ENCODE measurements at regions not wholly inside any gene's neighbourhood (a gene's known extent, or its start where the extent isn't known, plus 50 kb on each side); places are given as distances from the start of the nearest gene placed in this dataset.

DNA sequence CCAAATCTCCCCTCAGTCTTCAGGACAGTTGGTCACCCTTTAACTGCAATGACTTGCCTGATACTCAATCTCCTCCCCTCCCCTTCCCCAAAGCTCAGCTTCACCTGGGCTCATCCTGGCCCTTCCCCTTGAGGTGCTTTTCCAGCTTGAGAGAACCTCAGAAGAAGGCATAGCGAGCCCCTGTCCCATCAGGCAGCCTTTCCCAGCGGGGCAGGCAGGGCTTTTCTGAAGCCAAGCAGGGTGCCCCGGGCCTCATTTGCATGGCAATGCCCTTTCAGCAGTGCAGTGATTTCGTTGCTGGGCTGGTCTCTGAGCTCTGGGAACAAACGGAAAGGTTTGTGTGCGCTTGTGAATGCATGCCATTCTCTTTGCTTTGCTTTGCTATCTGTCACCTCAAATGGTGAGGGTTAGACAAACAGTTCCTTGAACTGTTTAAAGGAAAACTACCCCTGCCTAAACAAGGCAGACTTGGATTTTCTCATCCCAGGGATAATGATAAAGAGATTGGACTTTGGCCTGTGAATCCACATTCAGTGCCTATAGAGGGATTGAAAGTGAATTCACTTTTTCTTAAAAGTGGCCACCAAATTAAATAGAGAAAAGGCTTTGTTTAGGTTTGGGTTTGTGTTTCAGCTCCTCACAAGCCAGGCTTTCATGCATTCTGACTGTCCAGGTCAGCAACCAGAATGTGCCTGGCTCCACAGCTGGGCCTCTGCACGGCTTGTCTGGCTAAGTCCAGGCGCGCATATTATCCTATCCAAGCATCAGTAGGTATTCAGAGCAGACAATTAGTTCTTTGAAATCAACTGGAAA is 165.3 kb downstream of the ZNF608 start (continued):
- TF ChIP-seq ZNF607 (CRISPR knock-in tag; IDR thresholded peaks at IDR 0.05; ENCODE audit: borderline replicate concordance) = no peak
- no peak for TF ChIP-seq ZNF33A (CRISPR knock-in tag; IDR thresholded peaks at IDR 0.05; ENCODE audit: borderline replicate concordance)
- TF ChIP-seq ZFX (CRISPR knock-in tag; IDR thresholded peaks at IDR 0.05; ENCODE audit: low read depth) = no peak; the same call in 1 of the 2 replicates
- TF ChIP-seq, protein P1, sequence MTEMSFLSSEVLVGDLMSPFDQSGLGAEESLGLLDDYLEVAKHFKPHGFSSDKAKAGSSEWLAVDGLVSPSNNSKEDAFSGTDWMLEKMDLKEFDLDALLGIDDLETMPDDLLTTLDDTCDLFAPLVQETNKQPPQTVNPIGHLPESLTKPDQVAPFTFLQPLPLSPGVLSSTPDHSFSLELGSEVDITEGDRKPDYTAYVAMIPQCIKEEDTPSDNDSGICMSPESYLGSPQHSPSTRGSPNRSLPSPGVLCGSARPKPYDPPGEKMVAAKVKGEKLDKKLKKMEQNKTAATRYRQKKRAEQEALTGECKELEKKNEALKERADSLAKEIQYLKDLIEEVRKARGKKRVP (CRISPR knock-in tag; IDR thresholded peaks at IDR 0.05) = no peak
- no peak for TF ChIP-seq NFYC (CRISPR knock-in tag; IDR thresholded peaks at IDR 0.05)
- TF ChIP-seq, protein P2, sequence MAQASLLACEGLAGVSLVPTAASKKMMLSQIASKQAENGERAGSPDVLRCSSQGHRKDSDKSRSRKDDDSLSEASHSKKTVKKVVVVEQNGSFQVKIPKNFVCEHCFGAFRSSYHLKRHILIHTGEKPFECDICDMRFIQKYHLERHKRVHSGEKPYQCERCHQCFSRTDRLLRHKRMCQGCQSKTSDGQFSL (CRISPR knock-in tag; IDR thresholded peaks at IDR 0.05) = no peak
- peak; percentile 82; the same call in 1 of the 2 replicates for TF ChIP-seq ZNF160 (CRISPR knock-in tag; IDR thresholded peaks at IDR 0.05)
- TF ChIP-seq KDM1A (CRISPR knock-in tag; IDR thresholded peaks at IDR 0.05) = peak; percentile 88; the same call in 1 of the 2 replicates
- TF ChIP-seq, protein P3, sequence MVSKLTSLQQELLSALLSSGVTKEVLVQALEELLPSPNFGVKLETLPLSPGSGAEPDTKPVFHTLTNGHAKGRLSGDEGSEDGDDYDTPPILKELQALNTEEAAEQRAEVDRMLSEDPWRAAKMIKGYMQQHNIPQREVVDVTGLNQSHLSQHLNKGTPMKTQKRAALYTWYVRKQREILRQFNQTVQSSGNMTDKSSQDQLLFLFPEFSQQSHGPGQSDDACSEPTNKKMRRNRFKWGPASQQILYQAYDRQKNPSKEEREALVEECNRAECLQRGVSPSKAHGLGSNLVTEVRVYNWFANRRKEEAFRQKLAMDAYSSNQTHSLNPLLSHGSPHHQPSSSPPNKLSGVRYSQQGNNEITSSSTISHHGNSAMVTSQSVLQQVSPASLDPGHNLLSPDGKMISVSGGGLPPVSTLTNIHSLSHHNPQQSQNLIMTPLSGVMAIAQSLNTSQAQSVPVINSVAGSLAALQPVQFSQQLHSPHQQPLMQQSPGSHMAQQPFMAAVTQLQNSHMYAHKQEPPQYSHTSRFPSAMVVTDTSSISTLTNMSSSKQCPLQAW (CRISPR knock-in tag; IDR thresholded peaks at IDR 0.05) = peak; percentile 44
- TF ChIP-seq, protein P4, sequence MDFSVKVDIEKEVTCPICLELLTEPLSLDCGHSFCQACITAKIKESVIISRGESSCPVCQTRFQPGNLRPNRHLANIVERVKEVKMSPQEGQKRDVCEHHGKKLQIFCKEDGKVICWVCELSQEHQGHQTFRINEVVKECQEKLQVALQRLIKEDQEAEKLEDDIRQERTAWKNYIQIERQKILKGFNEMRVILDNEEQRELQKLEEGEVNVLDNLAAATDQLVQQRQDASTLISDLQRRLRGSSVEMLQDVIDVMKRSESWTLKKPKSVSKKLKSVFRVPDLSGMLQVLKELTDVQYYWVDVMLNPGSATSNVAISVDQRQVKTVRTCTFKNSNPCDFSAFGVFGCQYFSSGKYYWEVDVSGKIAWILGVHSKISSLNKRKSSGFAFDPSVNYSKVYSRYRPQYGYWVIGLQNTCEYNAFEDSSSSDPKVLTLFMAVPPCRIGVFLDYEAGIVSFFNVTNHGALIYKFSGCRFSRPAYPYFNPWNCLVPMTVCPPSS (IDR thresholded peaks at IDR 0.05) = no peak
- TF ChIP-seq, protein P5, sequence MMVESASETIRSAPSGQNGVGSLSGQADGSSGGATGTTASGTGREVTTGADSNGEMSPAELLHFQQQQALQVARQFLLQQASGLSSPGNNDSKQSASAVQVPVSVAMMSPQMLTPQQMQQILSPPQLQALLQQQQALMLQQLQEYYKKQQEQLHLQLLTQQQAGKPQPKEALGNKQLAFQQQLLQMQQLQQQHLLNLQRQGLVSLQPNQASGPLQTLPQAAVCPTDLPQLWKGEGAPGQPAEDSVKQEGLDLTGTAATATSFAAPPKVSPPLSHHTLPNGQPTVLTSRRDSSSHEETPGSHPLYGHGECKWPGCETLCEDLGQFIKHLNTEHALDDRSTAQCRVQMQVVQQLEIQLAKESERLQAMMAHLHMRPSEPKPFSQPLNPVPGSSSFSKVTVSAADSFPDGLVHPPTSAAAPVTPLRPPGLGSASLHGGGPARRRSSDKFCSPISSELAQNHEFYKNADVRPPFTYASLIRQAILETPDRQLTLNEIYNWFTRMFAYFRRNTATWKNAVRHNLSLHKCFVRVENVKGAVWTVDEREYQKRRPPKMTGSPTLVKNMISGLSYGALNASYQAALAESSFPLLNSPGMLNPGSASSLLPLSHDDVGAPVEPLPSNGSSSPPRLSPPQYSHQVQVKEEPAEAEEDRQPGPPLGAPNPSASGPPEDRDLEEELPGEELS (CRISPR knock-in tag; IDR thresholded peaks at IDR 0.05) = peak; percentile 87
- no peak for TF ChIP-seq HNRNPLL (IDR thresholded peaks at IDR 0.05; ENCODE audit: low read depth, low read length, poor library complexity, severe bottlenecking)
- TF ChIP-seq ZNF543 (CRISPR knock-in tag; IDR thresholded peaks at IDR 0.05) = peak; percentile 40
- no peak for TF ChIP-seq ZC3H13 (CRISPR knock-in tag; IDR thresholded peaks at IDR 0.05)
- TF ChIP-seq, protein P6, sequence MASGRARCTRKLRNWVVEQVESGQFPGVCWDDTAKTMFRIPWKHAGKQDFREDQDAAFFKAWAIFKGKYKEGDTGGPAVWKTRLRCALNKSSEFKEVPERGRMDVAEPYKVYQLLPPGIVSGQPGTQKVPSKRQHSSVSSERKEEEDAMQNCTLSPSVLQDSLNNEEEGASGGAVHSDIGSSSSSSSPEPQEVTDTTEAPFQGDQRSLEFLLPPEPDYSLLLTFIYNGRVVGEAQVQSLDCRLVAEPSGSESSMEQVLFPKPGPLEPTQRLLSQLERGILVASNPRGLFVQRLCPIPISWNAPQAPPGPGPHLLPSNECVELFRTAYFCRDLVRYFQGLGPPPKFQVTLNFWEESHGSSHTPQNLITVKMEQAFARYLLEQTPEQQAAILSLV (CRISPR knock-in tag; IDR thresholded peaks at IDR 0.05; ENCODE audit: borderline replicate concordance) = no peak
- TF ChIP-seq, protein P7, sequence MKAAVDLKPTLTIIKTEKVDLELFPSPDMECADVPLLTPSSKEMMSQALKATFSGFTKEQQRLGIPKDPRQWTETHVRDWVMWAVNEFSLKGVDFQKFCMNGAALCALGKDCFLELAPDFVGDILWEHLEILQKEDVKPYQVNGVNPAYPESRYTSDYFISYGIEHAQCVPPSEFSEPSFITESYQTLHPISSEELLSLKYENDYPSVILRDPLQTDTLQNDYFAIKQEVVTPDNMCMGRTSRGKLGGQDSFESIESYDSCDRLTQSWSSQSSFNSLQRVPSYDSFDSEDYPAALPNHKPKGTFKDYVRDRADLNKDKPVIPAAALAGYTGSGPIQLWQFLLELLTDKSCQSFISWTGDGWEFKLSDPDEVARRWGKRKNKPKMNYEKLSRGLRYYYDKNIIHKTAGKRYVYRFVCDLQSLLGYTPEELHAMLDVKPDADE (CRISPR knock-in tag; IDR thresholded peaks at IDR 0.05) = no peak
- peak; percentile 68; the same call in 1 of the 2 replicates for TF ChIP-seq CHD4 (IDR thresholded peaks at IDR 0.05; ENCODE audit: borderline replicate concordance, low read length)
- no peak for TF ChIP-seq ZNF605 (CRISPR knock-in tag; IDR thresholded peaks at IDR 0.05)
- TF ChIP-seq U2AF1 (optimal IDR thresholded peaks at IDR 0.05; ENCODE audit: low read depth, low read length) = no peak
- TF ChIP-seq ISX (CRISPR knock-in tag; conservative IDR thresholded peaks at IDR 0.05) = no peak
- no peak for TF ChIP-seq ZKSCAN5 (CRISPR knock-in tag; IDR thresholded peaks at IDR 0.05)
